ENCODE measurements at regions not wholly inside any gene's neighbourhood (a gene's known extent, or its start where the extent isn't known, plus 50 kb on each side); places are given as distances from the start of the nearest gene placed in this dataset.

DNA sequence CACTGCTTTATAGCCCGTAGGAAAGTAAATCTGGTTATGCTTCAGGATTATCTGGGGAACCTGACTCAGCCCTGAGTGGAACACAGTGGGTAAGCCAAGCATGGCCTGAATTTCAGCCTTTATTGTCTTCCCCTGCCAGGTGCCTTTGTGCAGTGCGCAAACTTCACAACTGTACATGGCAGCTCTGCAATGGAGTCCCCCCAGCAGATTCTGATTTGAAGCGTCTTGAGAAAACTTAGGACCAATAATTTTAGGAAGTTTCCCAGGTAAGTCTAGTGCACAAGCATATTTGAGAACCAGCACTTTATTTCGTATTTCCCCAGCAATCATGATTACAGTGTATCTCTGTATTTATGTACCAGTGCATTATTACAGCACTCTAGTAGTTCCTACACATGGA, 112.1 kb upstream of the ARL4C start:
- TF ChIP-seq, protein P1, sequence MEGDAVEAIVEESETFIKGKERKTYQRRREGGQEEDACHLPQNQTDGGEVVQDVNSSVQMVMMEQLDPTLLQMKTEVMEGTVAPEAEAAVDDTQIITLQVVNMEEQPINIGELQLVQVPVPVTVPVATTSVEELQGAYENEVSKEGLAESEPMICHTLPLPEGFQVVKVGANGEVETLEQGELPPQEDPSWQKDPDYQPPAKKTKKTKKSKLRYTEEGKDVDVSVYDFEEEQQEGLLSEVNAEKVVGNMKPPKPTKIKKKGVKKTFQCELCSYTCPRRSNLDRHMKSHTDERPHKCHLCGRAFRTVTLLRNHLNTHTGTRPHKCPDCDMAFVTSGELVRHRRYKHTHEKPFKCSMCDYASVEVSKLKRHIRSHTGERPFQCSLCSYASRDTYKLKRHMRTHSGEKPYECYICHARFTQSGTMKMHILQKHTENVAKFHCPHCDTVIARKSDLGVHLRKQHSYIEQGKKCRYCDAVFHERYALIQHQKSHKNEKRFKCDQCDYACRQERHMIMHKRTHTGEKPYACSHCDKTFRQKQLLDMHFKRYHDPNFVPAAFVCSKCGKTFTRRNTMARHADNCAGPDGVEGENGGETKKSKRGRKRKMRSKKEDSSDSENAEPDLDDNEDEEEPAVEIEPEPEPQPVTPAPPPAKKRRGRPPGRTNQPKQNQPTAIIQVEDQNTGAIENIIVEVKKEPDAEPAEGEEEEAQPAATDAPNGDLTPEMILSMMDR (IDR thresholded peaks at IDR 0.05 in 4 of 5, conservative IDR thresholded peaks at IDR 0.05 in 1 of 5), result no peak
- no peak for TF ChIP-seq POLR2A (IDR thresholded peaks at IDR 0.05)
